Ovary (tissue), 3 donors: ENCODE measurements at regions not wholly inside any gene's neighbourhood (a gene's known extent, or its start where the extent isn't known, plus 50 kb on each side); places are given as distances from the start of the nearest gene placed in this dataset.

Source experiments
- CTCF ChIP-seq, 3 donors: fragments of 450-650 bp in 2 of 3; fragments of 200-600 bp in 1 of 3; IDR thresholded peaks; one replicate each; pipeline versions ENCODE4 v1.5.1 to v1.8.0; 2016 to 2022; ENCODE audit warnings: antibody characterized with exemption in 3 of 3, mild to moderate bottlenecking in 1 of 3
- EP300 ChIP-seq: sonication (generic); formaldehyde crosslinking; IDR thresholded peaks from one replicate; pipeline ENCODE4 v1.6.1; 2017; ENCODE audit warnings: antibody characterized with exemption
- POLR2A ChIP-seq: fragments of 450-650 bp; IDR thresholded peaks from one replicate; pipeline ENCODE4 v1.6.1; 2017; ENCODE audit warnings: antibody characterized with exemption, mild to moderate bottlenecking, moderate library complexity
- donor health status: DM: no; HTN: no; CAD: no.

- TF ChIP-seq CTCF (IDR thresholded peaks at IDR 0.05) = no peak
- TF ChIP-seq POLR2A = no peak
- TF ChIP-seq EP300 = no peak
These were observed 671.5 kb downstream of the MED13L start for GRCh38 chr12:115606040-115606439.
